Heart left ventricle (tissue), 16 donors: ENCODE measurements at regions not wholly inside any gene's neighbourhood (a gene's known extent, or its start where the extent isn't known, plus 50 kb on each side); places are given as distances from the start of the nearest gene placed in this dataset.

Experiments used
- ATAC-seq, 4 donors: fragments of 200-7000 bp; cut with Tn5 transposase; one replicate each; pipeline ENCODE4 v1.9.1; 2020 to 2022; ENCODE audit warnings: moderate library complexity in 4 of 4, mild to moderate bottlenecking in 3 of 4, moderate number of reproducible peaks in 1 of 4
- DNase-seq, 5 donors: peaks; one replicate each; pipeline ENCODE4 v3.0.0-alpha.2; 2020
- H3K27ac ChIP-seq, 12 donors: fragments of 200-600 bp; sonication (generic) in 4 of 12; one replicate each; pipeline versions ENCODE4 v1.5.0 to v1.8.0; 2016 to 2022; ENCODE audit warnings: mild to moderate bottlenecking in 2 of 12
- H3K27me3 ChIP-seq, 9 donors: fragments of 200-600 bp; sonication (generic) in 2 of 9; one replicate each; pipeline versions ENCODE4 v1.5.1 to v1.8.0; 2016 to 2022; ENCODE audit warnings: mild to moderate bottlenecking in 3 of 9
- H3K36me3 ChIP-seq, 9 donors: fragments of 200-600 bp; sonication (generic) in 2 of 9; one replicate each; pipeline versions ENCODE4 v1.5.0 to v1.8.0; 2018 to 2022; ENCODE audit warnings: mild to moderate bottlenecking in 2 of 9
- H3K4me1 ChIP-seq, 12 donors: fragments of 200-600 bp; sonication (generic) in 4 of 12; one replicate each; pipeline versions ENCODE4 v1.5.0 to v1.8.0; 2016 to 2022; ENCODE audit warnings: mild to moderate bottlenecking in 3 of 12
- H3K4me3 ChIP-seq, 12 donors: fragments of 200-600 bp; sonication (generic) in 4 of 12; one replicate each; pipeline versions ENCODE4 v1.5.0 to v1.8.0; 2017 to 2022; ENCODE audit warnings: mild to moderate bottlenecking in 9 of 12, moderate library complexity in 4 of 12
- H3K9me3 ChIP-seq, 12 donors: fragments of 200-600 bp; sonication (generic) in 4 of 12; one replicate each; pipeline versions ENCODE4 v1.5.0 to v1.8.0; 2016 to 2022; ENCODE audit warnings: mild to moderate bottlenecking in 1 of 12
- CTCF ChIP-seq, 12 donors: fragments of 200-600 bp; sonication (generic) in 4 of 12; IDR thresholded peaks; one replicate each; pipeline versions ENCODE4 v1.5.0 to v1.8.0; 2018 to 2022; ENCODE audit warnings: antibody characterized with exemption in 12 of 12, mild to moderate bottlenecking in 5 of 12
- POLR2A ChIP-seq, 2 donors: fragments of 450-650 bp; IDR thresholded peaks; one replicate each; pipeline ENCODE4 v1.6.1; 2017; ENCODE audit warnings: antibody characterized with exemption in 2 of 2, mild to moderate bottlenecking in 2 of 2, moderate library complexity in 2 of 2
- WGBS, 4 donors: extraction: QIAGEN DNeasy Blood & Tissue Kit in 2 of 4; methylation state at CpG; one replicate each; pipeline versions ENCODE4 v1.1.5 to v1.1.7; 2013 to 2018; 5-methylcytosine and 5-hydroxymethylcytosine counted together
- intact Hi-C, 10 donors: fragments of 100-400 bp; cut with DNase I; formaldehyde crosslinking; loops; one replicate each; pipeline versions ENCODE4 v1.11.1 to v1.14.2; 2022
- donor health status: ischemic (EF 13 %, LVEDD 7.1; RV severe dilation, severe dysfunction).
- donor health status: healthy with polysubstance abuse.
- donor health status: DM: no; HTN: yes; CAD: no.
- donor health status: DM: no; HTN: no; CAD: no.
- donor health status: ischemic (EF 25% LVEDD 6.9; RV normal size, moderate dysfunction).
- donor health status: ischemic (EF 25% LVEDD 5.7; RV mildly dilated, moderate dysfunction).
- donor health status: healthy.
- donor health status: DM: yes; HTN: yes; CAD: no.
- donor health status: ischemic (EF 35%, LVEDD 5.7; RV mildly dilated, moderate dysfunction).
- donor health status: nonischemic (EF 11% LVEDD 7.7; RV severe dilation, severe dysfunction).
- donor health status: DM: yes; HTN: yes; CAD: no.
- donor health status: PGD.
- donor health status: ischemic (EF 29% LVEDD 5.4; RV normal size, mild dysfunction).
- donor health status: nonischemic (EF 23%, LVEDD 6.1; RV moderate dilation, normal function).

GRCh38 chr5:28046596-28046995, 1008.2 kb upstream of the CDH9 start:
- DNase-seq = no peak
- Histone ChIP-seq H3K27me3 (no peaks in the 10 kb centered on the region), H3K27ac (no peak overlapping the region), H3K9me3 (peaks cover 0 to 4% (median 0%) of the 10 kb centered on the region in 12 donors), H3K36me3 (no peaks in the 10 kb centered on the region), H3K4me1 (no peaks in the 10 kb centered on the region), H3K4me3 (no peak overlapping the region)
- ATAC-seq = no peak
- TF ChIP-seq POLR2A (IDR thresholded peaks at IDR 0.05) = no peak
- TF ChIP-seq CTCF (IDR thresholded peaks at IDR 0.05) = no peak
- WGBS, 4 donors = 42 to 57% (median 49%) methylated on average over 1 of the region's 1 CpG
- intact Hi-C loops = no loop called here

- ATAC-seq (no peak), DNase-seq (no peak)
- WGBS, 4 donors = 76 to 95% (median 91%) methylated on average over 1 of the region's 1 CpG
- no peaks in the 10 kb centered on the region for H3K4me1 ChIP-seq
- peaks cover 0 to 38% (median 8%) of the 10 kb centered on the region in 12 donors for H3K9me3 ChIP-seq
- no peak overlapping the region for H3K27ac ChIP-seq
- H3K27me3 ChIP-seq = no peaks in the 10 kb centered on the region
- no peaks in the 10 kb centered on the region for H3K36me3 ChIP-seq
- intact Hi-C loops = no loop called here
- TF ChIP-seq POLR2A (IDR thresholded peaks at IDR 0.05) = no peak
- H3K4me3 ChIP-seq = no peak overlapping the region
Observed at GRCh38 chr5:28027851-28028250, 989.5 kb upstream of the CDH9 start.

GRCh38 chr5:28017178-28017577, 978.8 kb upstream of the CDH9 start:
- DNase-seq (no peak), ATAC-seq (no peak)
- intact Hi-C loops = no loop called here
- Histone ChIP-seq H3K9me3 (peaks cover 0 to 42% (median 14%) of the 10 kb centered on the region in 12 donors), H3K4me1 (no peaks in the 10 kb centered on the region), H3K36me3 (no peaks in the 10 kb centered on the region), H3K27ac (no peak overlapping the region), H3K4me3 (no peak overlapping the region), H3K27me3 (no peaks in the 10 kb centered on the region)
- no peak for TF ChIP-seq CTCF (IDR thresholded peaks at IDR 0.05)
- TF ChIP-seq POLR2A (IDR thresholded peaks at IDR 0.05) = no peak
- WGBS, 4 donors = 50 to 62% (median 58%) methylated on average over 1 of the region's 1 CpG

GRCh38 chr5:28014779-28015178, 976.4 kb upstream of the CDH9 start:
- Histone ChIP-seq H3K4me1 (no peaks in the 10 kb centered on the region), H3K9me3 (peaks cover 0 to 56% (median 20%) of the 10 kb centered on the region in 12 donors), H3K4me3 (no peak overlapping the region), H3K36me3 (no peaks in the 10 kb centered on the region), H3K27me3 (no peaks in the 10 kb centered on the region), H3K27ac (no peak overlapping the region)
- peak in 7 of 12 donors; percentile 23 to 46 (median 37) for TF ChIP-seq CTCF (IDR thresholded peaks at IDR 0.05)
- TF ChIP-seq POLR2A (IDR thresholded peaks at IDR 0.05) = no peak
- WGBS, 4 donors = 59 to 65% (median 59%) methylated on average over 3 of the region's 3 CpGs
- no peak for DNase-seq
- intact Hi-C loops = no loop called here
- no peak for ATAC-seq

- ATAC-seq (no peak), DNase-seq (no peak)
- Histone ChIP-seq H3K4me3 (no peak overlapping the region), H3K27ac (no peak overlapping the region), H3K9me3 (peaks cover 0 to 56% (median 20%) of the 10 kb centered on the region in 12 donors), H3K27me3 (no peaks in the 10 kb centered on the region), H3K4me1 (no peaks in the 10 kb centered on the region), H3K36me3 (no peaks in the 10 kb centered on the region)
- no peak for TF ChIP-seq CTCF (IDR thresholded peaks at IDR 0.05)
- TF ChIP-seq POLR2A (IDR thresholded peaks at IDR 0.05) = no peak
- WGBS, 4 donors = 81 to 86% (median 84%) methylated on average over 5 of the region's 5 CpGs
- intact Hi-C loops = no loop called here
Observed at GRCh38 chr5:28012538-28012937, 974.2 kb upstream of the CDH9 start.
